Transverse colon (tissue), 3 donors: ENCODE measurements at regions not wholly inside any gene's neighbourhood (a gene's known extent, or its start where the extent isn't known, plus 50 kb on each side); places are given as distances from the start of the nearest gene placed in this dataset.

Experiments used
- CTCF ChIP-seq, 5 experiments: fragments of 200-600 bp in 3 of 5; fragments of 450-650 bp in 2 of 5; sonication (generic) in 3 of 5; IDR thresholded peaks; 1 replicate in 2 of 5; 2 replicates in 3 of 5; pipeline ENCODE4 v1.5.1; 2016 to 2017; ENCODE audit warnings: antibody characterized with exemption in 5 of 5, inconsistent platforms in 3 of 5, mild to moderate bottlenecking in 2 of 5, moderate library complexity in 1 of 5
- POLR2A ChIP-seq: fragments of 450-650 bp; IDR thresholded peaks from one replicate; pipeline ENCODE4 v1.6.1; 2016; ENCODE audit warnings: antibody characterized with exemption, mild to moderate bottlenecking, moderate library complexity

- no peak for TF ChIP-seq CTCF (IDR thresholded peaks at IDR 0.05)
- no peak for TF ChIP-seq POLR2A
Measured at GRCh38 chr4:8698341-8699062, 105.9 kb downstream of the CPZ start.
